ENCODE measurements at regions not wholly inside any gene's neighbourhood (a gene's known extent, or its start where the extent isn't known, plus 50 kb on each side); places are given as distances from the start of the nearest gene placed in this dataset.
"Not testable (repeated sequence)": the region's sequence is repeated elsewhere in the genome, so short reads cannot be mapped to it uniquely, and the experiment has no call there.

GRCh38 chr1:91207691-91208090 is 185.9 kb upstream of the ZNF644 start:
- not testable (repeated sequence) for DNase-seq

- DNase-seq, result not testable (repeated sequence)
Measured at GRCh38 chr1:91204150-91204549, 182.3 kb upstream of the ZNF644 start.

GRCh38 chr1:91201694-91202093 is 179.9 kb upstream of the ZNF644 start:
- no peak for DNase-seq

GRCh38 chr1:91201176-91201575 is 179.3 kb upstream of the ZNF644 start:
- no peak for DNase-seq

- no peak for DNase-seq
Measured at GRCh38 chr1:91200675-91201074, 178.8 kb upstream of the ZNF644 start.

GRCh38 chr1:91199988-91200387 is 178.2 kb upstream of the ZNF644 start:
- DNase-seq, result no peak

- DNase-seq, result no peak
Measured at GRCh38 chr1:91190996-91191395, 169.2 kb upstream of the ZNF644 start.

- no peak for DNase-seq
Measured at GRCh38 chr1:91189096-91189495, 167.3 kb upstream of the ZNF644 start.

GRCh38 chr1:91182807-91183206 is 161.0 kb upstream of the ZNF644 start:
- not testable (repeated sequence) for DNase-seq

GRCh38 chr1:91176250-91176649 is 154.4 kb upstream of the ZNF644 start:
- no peak for DNase-seq

- no peak for DNase-seq
Measured at GRCh38 chr1:91174734-91175133, 152.9 kb upstream of the ZNF644 start.

- DNase-seq, result no peak
Measured at GRCh38 chr1:91173346-91173890, 151.6 kb upstream of the ZNF644 start.

GRCh38 chr1:91172541-91172940 is 150.7 kb upstream of the ZNF644 start:
- DNase-seq, result no peak

GRCh38 chr1:91171898-91172297 is 150.1 kb upstream of the ZNF644 start:
- DNase-seq, result no peak

GRCh38 chr1:91170571-91170970 is 148.7 kb upstream of the ZNF644 start:
- DNase-seq, result no peak

GRCh38 chr1:91166106-91166712 is 144.4 kb upstream of the ZNF644 start:
- peak; percentile 9 to 46 for DNase-seq

- DNase-seq, result peak; percentile 52 to 65
Measured at GRCh38 chr1:91165033-91165654, 143.3 kb upstream of the ZNF644 start.

GRCh38 chr1:91162613-91163012 is 140.8 kb upstream of the ZNF644 start:
- DNase-seq, result no peak

GRCh38 chr1:91161749-91162148 is 139.9 kb upstream of the ZNF644 start:
- DNase-seq, result no peak

GRCh38 chr1:91161166-91161565 is 139.3 kb upstream of the ZNF644 start:
- no peak for DNase-seq

GRCh38 chr1:91160363-91161075 is 138.7 kb upstream of the ZNF644 start:
- no peak for DNase-seq

- DNase-seq, result no peak
Measured at GRCh38 chr1:91153341-91153740, 131.5 kb upstream of the ZNF644 start.

- no peak for DNase-seq
Measured at GRCh38 chr1:91152331-91152730, 130.5 kb upstream of the ZNF644 start.

- no peak for DNase-seq
Measured at GRCh38 chr1:91151702-91152101, 129.9 kb upstream of the ZNF644 start.
